SK-N-SH treated with all-trans-retinoic acid at 6 μM for 48 hours (cell line): ENCODE measurements at regions not wholly inside any gene's neighbourhood (a gene's known extent, or its start where the extent isn't known, plus 50 kb on each side); places are given as distances from the start of the nearest gene placed in this dataset.

Source experiments
- ATAC-seq: fragments of 200-7000 bp; cut with Tn5 transposase; 3 replicates; pipeline ENCODE4 v1.9.1; 2020; ENCODE audit warnings: mild to moderate bottlenecking, moderate library complexity
- ARNTL ChIP-seq: fragments of 450-650 bp; formaldehyde crosslinking; IDR thresholded peaks from 2 replicates; pipeline ENCODE4 v1.5.0; 2020; ENCODE audit warnings: low read depth, mild to moderate bottlenecking, moderate library complexity, borderline replicate concordance
- BACH2 ChIP-seq: fragments of 250-450 bp; sonication (Bioruptor Pico); IDR thresholded peaks from 2 replicates; pipeline ENCODE4 v1.9.0; 2021; ENCODE audit warnings: mild to moderate bottlenecking, borderline replicate concordance
- CREB5 ChIP-seq: fragments of 250-450 bp; sonication (Bioruptor Pico); IDR thresholded peaks from 2 replicates; pipeline ENCODE4 v1.5.1; 2020; ENCODE audit warnings: low read depth, mild to moderate bottlenecking, moderate library complexity
- CSDC2 ChIP-seq: fragments of 250-450 bp; sonication (Bioruptor Pico); IDR thresholded peaks from 2 replicates; pipeline ENCODE4 v1.5.0; 2020; ENCODE audit warnings: mild to moderate bottlenecking, moderate library complexity
- ESRRG ChIP-seq: fragments of 250-450 bp; sonication (Bioruptor Pico); IDR thresholded peaks from 2 replicates; pipeline ENCODE4 v1.6.1; 2021; ENCODE audit warnings: mild to moderate bottlenecking
- GLIS3 ChIP-seq: fragments of 250-450 bp; sonication (Bioruptor Pico); IDR thresholded peaks from 2 replicates; pipeline ENCODE4 v1.5.0; 2020; ENCODE audit warnings: mild to moderate bottlenecking, moderate library complexity
- ISL1 ChIP-seq: fragments of 250-450 bp; sonication (Bioruptor Pico); IDR thresholded peaks from 2 replicates; pipeline ENCODE4 v2.1.2; 2022; ENCODE audit warnings: mild to moderate bottlenecking, moderate library complexity
- OSR1 ChIP-seq: fragments of 250-450 bp; sonication (Bioruptor Pico); IDR thresholded peaks from 2 replicates; pipeline ENCODE4 v1.8.0; 2022; ENCODE audit warnings: moderate library complexity, mild to moderate bottlenecking, inconsistent platforms
- POU6F1 ChIP-seq: fragments of 250-450 bp; sonication (Bioruptor Pico); IDR thresholded peaks from 2 replicates; pipeline ENCODE4 v1.8.0; 2021; ENCODE audit warnings: low read depth, mild to moderate bottlenecking, moderate library complexity, borderline replicate concordance
- PPARA ChIP-seq: fragments of 250-450 bp; sonication (Bioruptor Pico); IDR thresholded peaks from 2 replicates; pipeline ENCODE4 v1.5.0; 2020; ENCODE audit warnings: mild to moderate bottlenecking, borderline replicate concordance
- RARB ChIP-seq: fragments of 250-450 bp; sonication (Bioruptor Pico); IDR thresholded peaks from 2 replicates; pipeline ENCODE4 v1.8.0; 2021; ENCODE audit warnings: mild to moderate bottlenecking, moderate library complexity
- SNAI2 ChIP-seq: fragments of 250-450 bp; sonication (Bioruptor Pico); IDR thresholded peaks from 2 replicates; pipeline ENCODE4 v1.5.0; 2020; ENCODE audit warnings: mild to moderate bottlenecking, moderate library complexity
- TCF4 ChIP-seq: fragments of 250-450 bp; sonication (Bioruptor Pico); IDR thresholded peaks from 2 replicates; pipeline ENCODE4 v1.8.0; 2021; ENCODE audit warnings: mild to moderate bottlenecking, moderate library complexity, borderline replicate concordance
- TOX ChIP-seq: fragments of 250-450 bp; sonication (Bioruptor Pico); IDR thresholded peaks from 2 replicates; pipeline ENCODE4 v1.8.0; 2021; ENCODE audit warnings: mild to moderate bottlenecking, moderate library complexity, borderline replicate concordance
- ZC3H10 ChIP-seq: fragments of 250-450 bp; sonication (Bioruptor Pico); IDR thresholded peaks from 2 replicates; pipeline ENCODE4 v1.5.1; 2021; ENCODE audit warnings: mild to moderate bottlenecking, moderate library complexity
- ZFP3 ChIP-seq: fragments of 250-450 bp; sonication (Bioruptor Pico); IDR thresholded peaks from 2 replicates; pipeline ENCODE4 v1.5.0; 2020; ENCODE audit warnings: mild to moderate bottlenecking, moderate library complexity
- ZFP30 ChIP-seq: fragments of 450-650 bp; formaldehyde crosslinking; IDR thresholded peaks from 2 replicates; pipeline ENCODE4 v1.5.0; 2022; ENCODE audit warnings: mild to moderate bottlenecking, moderate library complexity
- ZNF565 ChIP-seq: fragments of 450-650 bp; formaldehyde crosslinking; conservative IDR thresholded peaks from 2 replicates; pipeline ENCODE4 v1.5.0; 2020; ENCODE audit warnings: low read depth, mild to moderate bottlenecking, moderate library complexity
- ZNF70 ChIP-seq: fragments of 450-650 bp; formaldehyde crosslinking; IDR thresholded peaks from 2 replicates; pipeline ENCODE4 v1.5.0; 2020; ENCODE audit warnings: mild to moderate bottlenecking, moderate library complexity
- ZNF8 ChIP-seq: fragments of 450-650 bp; formaldehyde crosslinking; IDR thresholded peaks from 2 replicates; pipeline ENCODE4 v1.5.0; 2020; ENCODE audit warnings: mild to moderate bottlenecking, moderate library complexity
- TF ChIP-seq, protein P1 (sequence below): fragments of 250-450 bp; sonication (Bioruptor Pico); IDR thresholded peaks from 2 replicates; pipeline ENCODE4 v1.8.0; 2020; ENCODE audit warnings: mild to moderate bottlenecking, moderate library complexity, borderline replicate concordance

- TF ChIP-seq POU6F1 (CRISPR knock-in tag) = no peak
- TF ChIP-seq, protein P1, sequence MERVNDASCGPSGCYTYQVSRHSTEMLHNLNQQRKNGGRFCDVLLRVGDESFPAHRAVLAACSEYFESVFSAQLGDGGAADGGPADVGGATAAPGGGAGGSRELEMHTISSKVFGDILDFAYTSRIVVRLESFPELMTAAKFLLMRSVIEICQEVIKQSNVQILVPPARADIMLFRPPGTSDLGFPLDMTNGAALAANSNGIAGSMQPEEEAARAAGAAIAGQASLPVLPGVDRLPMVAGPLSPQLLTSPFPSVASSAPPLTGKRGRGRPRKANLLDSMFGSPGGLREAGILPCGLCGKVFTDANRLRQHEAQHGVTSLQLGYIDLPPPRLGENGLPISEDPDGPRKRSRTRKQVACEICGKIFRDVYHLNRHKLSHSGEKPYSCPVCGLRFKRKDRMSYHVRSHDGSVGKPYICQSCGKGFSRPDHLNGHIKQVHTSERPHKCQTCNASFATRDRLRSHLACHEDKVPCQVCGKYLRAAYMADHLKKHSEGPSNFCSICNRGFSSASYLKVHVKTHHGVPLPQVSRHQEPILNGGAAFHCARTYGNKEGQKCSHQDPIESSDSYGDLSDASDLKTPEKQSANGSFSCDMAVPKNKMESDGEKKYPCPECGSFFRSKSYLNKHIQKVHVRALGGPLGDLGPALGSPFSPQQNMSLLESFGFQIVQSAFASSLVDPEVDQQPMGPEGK = no peak
- no peak for TF ChIP-seq GLIS3 (CRISPR knock-in tag)
- no peak for TF ChIP-seq TOX (CRISPR knock-in tag)
- no peak for TF ChIP-seq CSDC2
These were observed 68.8 kb upstream of the CCDC91 start (continued) for GRCh38 chr12:28121433-28121832.

GRCh38 chr12:28121899-28122655 lies 68.2 kb upstream of the CCDC91 start:
- no peak for ATAC-seq
- TF ChIP-seq ZFP3 (CRISPR knock-in tag) = no peak
- TF ChIP-seq ZFP30 = no peak
- no peak for TF ChIP-seq ESRRG
- no peak for TF ChIP-seq PPARA (CRISPR knock-in tag)
- TF ChIP-seq OSR1 (CRISPR knock-in tag) = no peak
- TF ChIP-seq CREB5 (CRISPR knock-in tag) = no peak
- TF ChIP-seq ZNF565 = no peak
- TF ChIP-seq BACH2 (CRISPR knock-in tag) = no peak
- no peak for TF ChIP-seq ZC3H10 (CRISPR knock-in tag)
- TF ChIP-seq ARNTL (CRISPR knock-in tag) = no peak
- TF ChIP-seq GLIS3 (CRISPR knock-in tag) = no peak
- no peak for TF ChIP-seq ISL1 (CRISPR knock-in tag)
- no peak for TF ChIP-seq ZNF8 (CRISPR knock-in tag)

DNA sequence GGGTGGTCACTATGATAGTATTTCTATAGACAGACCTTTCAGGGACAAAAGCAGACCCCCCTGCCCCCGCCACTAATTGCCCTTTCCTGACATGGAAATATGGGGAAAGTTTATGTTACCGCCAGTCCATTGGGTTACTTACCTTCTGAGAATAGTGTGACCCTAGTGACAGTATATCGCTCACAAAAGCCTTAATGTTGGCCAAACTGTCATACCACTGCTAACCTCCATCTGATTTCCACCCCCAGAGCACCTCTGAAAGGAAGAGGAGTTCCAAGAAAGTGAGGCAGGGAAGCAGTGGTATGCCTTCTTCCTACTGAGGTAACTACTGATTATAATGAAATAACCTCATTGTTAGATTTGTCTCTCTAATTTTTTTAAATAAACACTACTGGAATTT lies 67.5 kb upstream of the CCDC91 start:
- TF ChIP-seq ARNTL (CRISPR knock-in tag) (no peak), ZNF70 (no peak), CSDC2 (no peak), TCF4 (CRISPR knock-in tag) (no peak), CREB5 (CRISPR knock-in tag) (no peak), ZNF565 (no peak), ESRRG (no peak), ZNF8 (CRISPR knock-in tag) (no peak)
- TF ChIP-seq, protein P1 = no peak
- TF ChIP-seq, all 23 proteins: peak for 0
- no peak for ATAC-seq

GRCh38 chr12:28127455-28127854 lies 62.8 kb upstream of the CCDC91 start:
- ATAC-seq = no peak
- TF ChIP-seq SNAI2 (CRISPR knock-in tag) = no peak
- TF ChIP-seq POU6F1 (CRISPR knock-in tag) = no peak
- no peak for TF ChIP-seq RARB (CRISPR knock-in tag)
- TF ChIP-seq OSR1 (CRISPR knock-in tag) = no peak
- no peak for TF ChIP-seq BACH2 (CRISPR knock-in tag)
